Natural killer cell treated with Interleukin-12 subunit alpha and Interleukin-12 subunit beta and Interleukin-15 and Interleukin-18, amount 100 ng/mL, for 72 hours (primary cell): ENCODE measurements at regions not wholly inside any gene's neighbourhood (a gene's known extent, or its start where the extent isn't known, plus 50 kb on each side); places are given as distances from the start of the nearest gene placed in this dataset.
"Not testable (repeated sequence)": the region's sequence is repeated elsewhere in the genome, so short reads cannot be mapped to it uniquely, and the experiment has no call there.

ENCODE experiments used
- ATAC-seq, 2 donors: fragments of 150-1000 bp; cut with Tn5 transposase in 1 of 2; sonication (Bioruptor Pico), chemical (Tn5 transposase) in 1 of 2; 2 replicates each; pipeline ENCODE4 v1.10.0; 2021
- DNase-seq: peaks from one replicate; pipeline ENCODE4 v3.0.0; 2022; ENCODE audit warnings: low spot score
- H3K27ac Mint-ChIP-seq, 2 donors: 1 replicate in 1 of 2; 2 replicates in 1 of 2; pipeline ENCODE4 v1.8.0; 2022; ENCODE audit warnings: mixed read lengths in 2 of 2, mild to moderate bottlenecking in 1 of 2, moderate library complexity in 1 of 2
- H3K27me3 Mint-ChIP-seq, 2 donors: 1 replicate in 1 of 2; 2 replicates in 1 of 2; pipeline ENCODE4 v1.8.0; 2022; ENCODE audit warnings: mixed read lengths in 2 of 2
- H3K36me3 Mint-ChIP-seq: one replicate; pipeline ENCODE4 v1.8.0; 2022; ENCODE audit warnings: mixed read lengths
- H3K4me1 Mint-ChIP-seq, 2 donors: 1 replicate in 1 of 2; 2 replicates in 1 of 2; pipeline ENCODE4 v1.8.0; 2022; ENCODE audit warnings: low read depth in 2 of 2, mixed read lengths in 2 of 2, mild to moderate bottlenecking in 1 of 2
- H3K4me3 Mint-ChIP-seq: one replicate; pipeline ENCODE4 v1.8.0; 2022; ENCODE audit warnings: mixed read lengths
- H3K9me3 Mint-ChIP-seq: 2 replicates; pipeline ENCODE4 v1.8.0; 2022; ENCODE audit warnings: mixed read lengths

GRCh38 chr21:13303763-13304162, 305.8 kb upstream of the POTED start:
- not testable (repeated sequence) for H3K36me3 Mint-ChIP-seq, H3K27ac Mint-ChIP-seq, H3K4me3 Mint-ChIP-seq, H3K27me3 Mint-ChIP-seq, DNase-seq, H3K4me1 Mint-ChIP-seq, ATAC-seq
- peaks cover 17% of the 10 kb centered on the region for H3K9me3 Mint-ChIP-seq

GRCh38 chr21:13304901-13305300, 304.7 kb upstream of the POTED start:
- not testable (repeated sequence) for H3K36me3 Mint-ChIP-seq, H3K4me3 Mint-ChIP-seq, H3K27ac Mint-ChIP-seq, ATAC-seq, H3K4me1 Mint-ChIP-seq, DNase-seq, H3K27me3 Mint-ChIP-seq
- H3K9me3 Mint-ChIP-seq = peaks cover 23% of the 10 kb centered on the region

DNA sequence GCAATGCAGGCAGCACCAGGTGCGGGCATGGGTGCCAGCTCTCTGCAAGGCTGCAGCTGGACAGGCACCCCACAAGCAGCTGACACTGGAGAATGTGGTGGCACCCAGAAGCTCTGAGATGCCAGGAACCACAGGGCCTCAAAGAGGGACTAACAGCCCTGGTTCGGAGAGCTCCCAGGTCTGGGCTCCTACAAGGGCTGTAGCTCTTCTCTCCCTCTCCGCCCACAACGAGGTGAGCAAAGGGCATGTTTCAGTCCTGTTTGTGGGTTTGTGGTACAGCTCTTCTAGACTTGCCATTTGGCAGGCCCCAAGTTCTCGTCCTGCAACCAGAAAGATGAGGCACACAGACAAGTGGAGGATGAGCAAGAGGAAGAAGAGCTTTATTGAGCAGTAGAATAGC, 299.5 kb upstream of the POTED start:
- DNase-seq, H3K27ac Mint-ChIP-seq, H3K27me3 Mint-ChIP-seq, H3K36me3 Mint-ChIP-seq, H3K4me3 Mint-ChIP-seq, H3K4me1 Mint-ChIP-seq, ATAC-seq: not testable (repeated sequence)
- peaks cover 16% of the 10 kb centered on the region for H3K9me3 Mint-ChIP-seq

- H3K9me3 Mint-ChIP-seq = peaks cover 18% of the 10 kb centered on the region
- H3K36me3 Mint-ChIP-seq = not testable (repeated sequence)
Measured at GRCh38 chr21:13310570-13311524, 298.7 kb upstream of the POTED start.

GRCh38 chr21:13318718-13319117, 290.9 kb upstream of the POTED start:
- not testable (repeated sequence) for H3K36me3 Mint-ChIP-seq, ATAC-seq, DNase-seq, H3K27me3 Mint-ChIP-seq, H3K4me1 Mint-ChIP-seq, H3K27ac Mint-ChIP-seq, H3K4me3 Mint-ChIP-seq
- H3K9me3 Mint-ChIP-seq = peaks cover 12% of the 10 kb centered on the region

More at GRCh38 chr21:13310570-13311524, 298.7 kb upstream of the POTED start:
- H3K4me1 Mint-ChIP-seq, H3K27ac Mint-ChIP-seq, H3K4me3 Mint-ChIP-seq, H3K27me3 Mint-ChIP-seq, ATAC-seq, DNase-seq: not testable (repeated sequence)

- not testable (repeated sequence) for H3K4me1 Mint-ChIP-seq, H3K27ac Mint-ChIP-seq, H3K27me3 Mint-ChIP-seq, ATAC-seq, H3K36me3 Mint-ChIP-seq, DNase-seq, H3K4me3 Mint-ChIP-seq, H3K9me3 Mint-ChIP-seq
Measured at GRCh38 chr21:13321919-13322318, 287.7 kb upstream of the POTED start.

DNA sequence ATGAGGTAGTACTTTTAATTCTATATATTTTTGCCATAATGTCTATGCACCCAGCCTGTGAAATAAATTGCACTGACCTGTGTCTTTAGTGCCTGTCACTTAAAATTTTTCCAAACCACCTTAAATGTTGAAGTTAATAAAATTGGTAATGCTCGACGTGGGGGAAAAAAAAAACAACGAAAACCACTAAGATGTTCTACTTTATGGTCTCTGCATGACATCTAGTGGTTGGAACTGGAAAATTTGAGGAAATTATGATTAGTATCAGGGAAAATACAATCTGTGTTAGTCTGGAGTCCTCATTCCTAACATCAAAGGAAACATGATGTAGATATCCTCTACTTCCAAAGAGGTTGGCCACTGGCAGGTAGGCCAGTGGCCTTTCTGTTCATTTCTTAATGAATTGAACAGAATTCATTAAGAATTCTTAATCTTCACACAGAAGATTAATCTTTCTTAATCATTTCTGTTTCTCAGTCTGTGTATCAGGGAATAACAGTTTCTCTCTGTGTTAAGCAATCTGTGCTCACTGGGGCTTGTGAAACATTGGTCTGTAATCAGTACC, 268.8 kb upstream of the POTED start:
- not testable (repeated sequence) for H3K9me3 Mint-ChIP-seq, H3K36me3 Mint-ChIP-seq, DNase-seq, H3K4me1 Mint-ChIP-seq, H3K27ac Mint-ChIP-seq, H3K27me3 Mint-ChIP-seq, ATAC-seq, H3K4me3 Mint-ChIP-seq

DNA sequence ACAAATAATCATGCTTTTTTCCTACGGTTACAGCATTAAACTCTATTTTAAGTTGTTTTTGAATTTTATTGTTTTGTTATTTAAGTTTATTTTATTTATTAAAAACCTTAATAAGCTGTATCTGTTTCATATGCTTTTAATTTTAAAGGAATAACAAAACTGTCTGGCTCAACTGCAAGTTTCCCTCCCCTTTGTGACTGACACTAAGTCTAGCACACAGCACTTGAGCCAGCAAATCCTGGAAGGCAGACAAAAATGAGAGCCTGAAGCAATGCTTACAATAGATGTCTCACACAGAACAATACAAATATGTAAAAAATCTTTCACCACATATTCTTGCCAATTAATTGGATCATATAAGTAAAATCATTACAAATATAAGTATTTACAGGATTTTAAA, 258.1 kb upstream of the POTED start:
- not testable (repeated sequence) for H3K4me1 Mint-ChIP-seq

GRCh38 chr21:13360175-13360574, 249.4 kb upstream of the POTED start:
- H3K27ac Mint-ChIP-seq, H3K9me3 Mint-ChIP-seq, DNase-seq, H3K4me3 Mint-ChIP-seq, H3K36me3 Mint-ChIP-seq, ATAC-seq, H3K4me1 Mint-ChIP-seq, H3K27me3 Mint-ChIP-seq: not testable (repeated sequence)

More for the DNA sequence above, 258.1 kb upstream of the POTED start:
- not testable (repeated sequence) for H3K9me3 Mint-ChIP-seq, H3K4me3 Mint-ChIP-seq, ATAC-seq, H3K36me3 Mint-ChIP-seq, H3K27me3 Mint-ChIP-seq, DNase-seq, H3K27ac Mint-ChIP-seq

GRCh38 chr21:13368200-13368599, 241.4 kb upstream of the POTED start:
- Mint-ChIP-seq H3K27me3 (no peaks in the 10 kb centered on the region), H3K4me1 (no peaks in the 10 kb centered on the region), H3K9me3 (peaks cover 9% of the 10 kb centered on the region), H3K36me3 (no peaks in the 10 kb centered on the region), H3K4me3 (no peak overlapping the region), H3K27ac (no peak overlapping the region)
- no peak for ATAC-seq
- DNase-seq = no peak

- not testable (repeated sequence) for H3K27ac Mint-ChIP-seq, H3K36me3 Mint-ChIP-seq, H3K4me3 Mint-ChIP-seq, ATAC-seq, H3K4me1 Mint-ChIP-seq, H3K27me3 Mint-ChIP-seq, DNase-seq
- H3K9me3 Mint-ChIP-seq = peaks cover 21% of the 10 kb centered on the region
Measured at GRCh38 chr21:13372721-13373120, 236.9 kb upstream of the POTED start.

GRCh38 chr21:13378943-13379342, 230.6 kb upstream of the POTED start:
- not testable (repeated sequence) for DNase-seq, H3K4me1 Mint-ChIP-seq, H3K27me3 Mint-ChIP-seq

GRCh38 chr21:13379566-13379965, 230.0 kb upstream of the POTED start:
- not testable (repeated sequence) for ATAC-seq, DNase-seq, H3K9me3 Mint-ChIP-seq, H3K27me3 Mint-ChIP-seq, H3K4me3 Mint-ChIP-seq, H3K4me1 Mint-ChIP-seq, H3K27ac Mint-ChIP-seq, H3K36me3 Mint-ChIP-seq

More at GRCh38 chr21:13378943-13379342, 230.6 kb upstream of the POTED start:
- not testable (repeated sequence) for ATAC-seq, H3K36me3 Mint-ChIP-seq, H3K4me3 Mint-ChIP-seq, H3K27ac Mint-ChIP-seq
- peaks cover 13% of the 10 kb centered on the region for H3K9me3 Mint-ChIP-seq

DNA sequence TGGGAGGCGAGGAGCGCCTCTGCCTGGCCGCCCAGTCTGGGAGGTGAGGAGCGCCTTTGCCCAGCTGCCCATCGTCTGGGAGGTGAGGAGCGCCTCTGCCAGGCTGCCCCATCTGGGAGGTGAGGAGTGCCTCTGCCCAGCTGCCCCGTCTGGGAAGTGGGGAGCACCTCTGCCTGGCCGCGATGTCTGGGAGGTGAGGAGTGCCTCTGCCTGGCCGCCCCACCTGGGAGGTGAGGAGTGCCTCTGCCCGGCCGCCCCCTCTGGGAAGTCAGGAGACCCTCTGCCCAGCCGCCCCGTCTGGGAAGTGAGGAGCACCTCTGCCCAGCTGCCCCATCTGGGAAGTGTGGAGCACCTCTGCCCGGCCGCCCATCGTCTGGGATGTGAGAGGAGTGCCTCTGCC, 229.0 kb upstream of the POTED start:
- H3K4me3 Mint-ChIP-seq, H3K27me3 Mint-ChIP-seq, H3K27ac Mint-ChIP-seq: not testable (repeated sequence)

More for the DNA sequence above, 229.0 kb upstream of the POTED start:
- DNase-seq, ATAC-seq, H3K4me1 Mint-ChIP-seq, H3K36me3 Mint-ChIP-seq, H3K9me3 Mint-ChIP-seq: not testable (repeated sequence)
